HFFc6 (cell line): ENCODE measurements at regions not wholly inside any gene's neighbourhood (a gene's known extent, or its start where the extent isn't known, plus 50 kb on each side); places are given as distances from the start of the nearest gene placed in this dataset.

ENCODE experiments used
- DNase-seq: peaks from one replicate; pipeline ENCODE4 v3.0.0-alpha.2; 2018
- H3K27ac Mint-ChIP-seq: 2 replicates; pipeline ENCODE4 v1.8.0; 2020; ENCODE audit warnings: mild to moderate bottlenecking, mixed read lengths
- H3K27me3 Mint-ChIP-seq: 2 replicates; pipeline ENCODE4 v1.8.0; 2021; ENCODE audit warnings: mild to moderate bottlenecking, moderate library complexity, mixed read lengths; ENCODE audit not compliant: insufficient read depth
- H3K36me3 Mint-ChIP-seq: 2 replicates; pipeline ENCODE4 v1.8.0; 2021; ENCODE audit warnings: low read depth, mixed read lengths
- H3K4me1 Mint-ChIP-seq: 2 replicates; pipeline ENCODE4 v1.8.0; 2020; ENCODE audit warnings: low read depth, mixed read lengths
- H3K4me3 Mint-ChIP-seq: 2 replicates; pipeline ENCODE4 v1.8.0; 2020; ENCODE audit warnings: mild to moderate bottlenecking, moderate library complexity, mixed read lengths
- H3K9me3 Mint-ChIP-seq: 2 replicates; pipeline ENCODE4 v1.8.0; 2020; ENCODE audit warnings: mild to moderate bottlenecking, mixed read lengths
- CTCF ChIP-seq: fragments of 200-600 bp; sonication (generic); IDR thresholded peaks from 2 replicates; pipeline ENCODE4 v1.5.0; 2021; ENCODE audit warnings: antibody characterized with exemption, mild to moderate bottlenecking

GRCh38 chr2:104923665-104924064 is 69.8 kb downstream of the POU3F3 start:
- H3K27ac Mint-ChIP-seq, result no peak overlapping the region
- H3K36me3 Mint-ChIP-seq, result no peaks in the 10 kb centered on the region
- no peaks in the 10 kb centered on the region for H3K9me3 Mint-ChIP-seq
- H3K4me1 Mint-ChIP-seq, result no peaks in the 10 kb centered on the region
- no peak for TF ChIP-seq CTCF
- no peaks in the 10 kb centered on the region; the same call in 1 of the 2 replicates for H3K27me3 Mint-ChIP-seq
- no peak overlapping the region for H3K4me3 Mint-ChIP-seq
- DNase-seq, result no peak

GRCh38 chr2:104929663-104930062 is 75.7 kb downstream of the POU3F3 start:
- no peak for TF ChIP-seq CTCF
- Mint-ChIP-seq H3K4me1 (no peaks in the 10 kb centered on the region), H3K9me3 (no peaks in the 10 kb centered on the region), H3K36me3 (no peaks in the 10 kb centered on the region), H3K27ac (no peak overlapping the region), H3K4me3 (no peak overlapping the region), H3K27me3 (no peaks in the 10 kb centered on the region; the same call in 1 of the 2 replicates)
- DNase-seq, result no peak

- H3K4me3 Mint-ChIP-seq, result no peak overlapping the region
- no peaks in the 10 kb centered on the region; the same call in none of the 2 replicates for H3K27me3 Mint-ChIP-seq
- no peaks in the 10 kb centered on the region for H3K4me1 Mint-ChIP-seq
- TF ChIP-seq CTCF, result no peak
- DNase-seq, result no peak
- H3K9me3 Mint-ChIP-seq, result no peaks in the 10 kb centered on the region
- H3K36me3 Mint-ChIP-seq, result no peaks in the 10 kb centered on the region
- no peak overlapping the region for H3K27ac Mint-ChIP-seq
Measured at GRCh38 chr2:104930732-104931131, 76.8 kb downstream of the POU3F3 start.

GRCh38 chr2:104932243-104932642 is 78.3 kb downstream of the POU3F3 start:
- H3K27ac Mint-ChIP-seq, result no peak overlapping the region
- no peaks in the 10 kb centered on the region; the same call in none of the 2 replicates for H3K27me3 Mint-ChIP-seq
- no peaks in the 10 kb centered on the region for H3K4me1 Mint-ChIP-seq
- H3K4me3 Mint-ChIP-seq, result no peak overlapping the region
- H3K9me3 Mint-ChIP-seq, result no peaks in the 10 kb centered on the region
- TF ChIP-seq CTCF, result no peak
- no peak for DNase-seq
- no peaks in the 10 kb centered on the region for H3K36me3 Mint-ChIP-seq

- Mint-ChIP-seq H3K4me1 (no peaks in the 10 kb centered on the region), H3K36me3 (no peaks in the 10 kb centered on the region), H3K9me3 (no peaks in the 10 kb centered on the region), H3K4me3 (no peak overlapping the region), H3K27ac (no peak overlapping the region), H3K27me3 (peaks cover 3% of the 10 kb centered on the region)
- DNase-seq, result no peak
- TF ChIP-seq CTCF, result no peak
Measured at GRCh38 chr2:104933151-104933917, 79.4 kb downstream of the POU3F3 start.
